H1 (cell line): ENCODE measurements at regions not wholly inside any gene's neighbourhood (a gene's known extent, or its start where the extent isn't known, plus 50 kb on each side); places are given as distances from the start of the nearest gene placed in this dataset.

Experiments used
- CTCF ChIA-PET: fragments of 300-600 bp; sonication (Branson Sonifier 250); formaldehyde crosslinking; loops from one replicate; lab custom pipeline; 2021; ENCODE audit not compliant: partially characterized antibody; lab: Charles Lee
- POLR2A ChIA-PET: fragments of 300-600 bp; sonication (Branson Sonifier 250); formaldehyde crosslinking; loops from one replicate; lab custom pipeline; 2021; ENCODE audit warnings: inconsistent platforms; ENCODE audit not compliant: partially characterized antibody; lab: Charles Lee
- DNase-seq, 2 experiments: peaks; one replicate each; pipeline versions ENCODE4 v3.0.0 to v3.0.0-alpha.2; 2010 to 2022; ENCODE audit warnings: low spot score in 2 of 2, low read depth in 1 of 2, mixed read lengths in 1 of 2
- FAIRE-seq: peaks from 2 replicates; lab custom pipeline; 2011; peaks lifted over from hg19 to GRCh38; lab: Jason Lieb, UNC
- H2AFZ ChIP-seq: 2 replicates; pipeline ENCODE4 v1.8.1; 2012; ENCODE audit warnings: low read length, inconsistent platforms
- H2AK5ac ChIP-seq: 2 replicates; pipeline ENCODE4 v1.6.1; 2013; ENCODE audit warnings: low read depth, low read length
- H2BK120ac ChIP-seq: replicated peaks from 2 replicates; pipeline ENCODE3; 2013; ENCODE audit warnings: low read depth, low read length, inconsistent platforms
- H2BK12ac ChIP-seq: 2 replicates; pipeline ENCODE4 v1.6.1; 2013; ENCODE audit warnings: low read depth, low read length
- H2BK15ac ChIP-seq: 2 replicates; pipeline ENCODE4 v1.6.1; 2013; ENCODE audit warnings: low read length
- H2BK20ac ChIP-seq: 2 replicates; pipeline ENCODE4 v1.6.1; 2013; ENCODE audit warnings: low read length
- H2BK5ac ChIP-seq: 2 replicates; pipeline ENCODE4 v1.6.1; 2013; ENCODE audit warnings: low read depth, low read length
- H3K14ac ChIP-seq: 2 replicates; pipeline ENCODE4 v1.6.1; 2013; ENCODE audit warnings: inconsistent platforms; ENCODE audit not compliant: insufficient read length
- H3K18ac ChIP-seq: 2 replicates; pipeline ENCODE4 v1.6.1; 2013; ENCODE audit warnings: low read length; ENCODE audit errors: extremely low read depth
- H3K23ac ChIP-seq: 2 replicates; pipeline ENCODE4 v1.6.1; 2013; ENCODE audit warnings: inconsistent platforms; ENCODE audit not compliant: insufficient read length
- H3K23me2 ChIP-seq: 2 replicates; pipeline ENCODE4 v1.6.1; 2013; ENCODE audit warnings: low read depth, low read length
- H3K27ac ChIP-seq: 2 replicates; pipeline ENCODE4 v1.6.1; 2011; ENCODE audit warnings: low read depth, low read length, inconsistent platforms
- H3K27me3 ChIP-seq, 4 experiments: replicated peaks in 1 of 4; 1 replicate in 1 of 4; 2 replicates in 3 of 4; pipeline versions ENCODE4 v1.6.1 to v1.8.1; 2011 to 2013; ENCODE audit warnings: low read length in 3 of 4, mild to moderate bottlenecking in 3 of 4, inconsistent platforms in 2 of 4, mixed read lengths in 2 of 4, moderate library complexity in 1 of 4; ENCODE audit not compliant: control insufficient read depth in 3 of 4, insufficient read depth in 3 of 4; ENCODE audit errors: extremely low read depth in 1 of 4
- H3K36me3 ChIP-seq, 4 experiments: 2 replicates each; pipeline versions ENCODE4 v1.6.1 to v1.8.1; 2011 to 2013; ENCODE audit warnings: mild to moderate bottlenecking in 4 of 4, low read length in 3 of 4, moderate library complexity in 2 of 4, control low read depth in 1 of 4, inconsistent platforms in 1 of 4; ENCODE audit not compliant: insufficient read depth in 4 of 4, control insufficient read depth in 2 of 4
- H3K4ac ChIP-seq: replicated peaks from 2 replicates; pipeline ENCODE3; 2013; ENCODE audit warnings: low read length, low read depth, mixed read lengths, inconsistent platforms; ENCODE audit not compliant: insufficient read length
- H3K4me1 ChIP-seq, 4 experiments: replicated peaks in 1 of 4; 1 replicate in 1 of 4; 2 replicates in 3 of 4; pipeline versions ENCODE4 v1.6.1 to v1.8.1; 2011 to 2013; ENCODE audit warnings: low read length in 3 of 4, inconsistent platforms in 2 of 4, mixed read lengths in 1 of 4; ENCODE audit not compliant: insufficient read depth in 4 of 4, control insufficient read depth in 3 of 4
- H3K4me2 ChIP-seq, 2 experiments: 2 replicates each; pipeline versions ENCODE4 v1.6.1 to v1.8.1; 2011 to 2013; ENCODE audit warnings: low read depth in 2 of 2, low read length in 2 of 2, control low read depth in 1 of 2, inconsistent platforms in 1 of 2, mild to moderate bottlenecking in 1 of 2; ENCODE audit not compliant: insufficient read depth in 1 of 2
- H3K4me3 ChIP-seq, 4 experiments: fragments of 200-600, 300-600 bp in 1 of 4; sonication (generic), shearing (Covaris generic), sonication (Bioruptor Twin) in 1 of 4; 2 replicates each; pipeline versions ENCODE4 v1.5.1 to v1.8.1; 2011 to 2016; ENCODE audit warnings: low read length in 4 of 4, low read depth in 3 of 4, control low read depth in 2 of 4, inconsistent platforms in 2 of 4, mild to moderate bottlenecking in 2 of 4, mixed read lengths in 1 of 4, moderate library complexity in 1 of 4; ENCODE audit not compliant: insufficient read depth in 2 of 4; ENCODE audit errors: extremely low read depth in 1 of 4
- H3K56ac ChIP-seq: replicated peaks from 2 replicates; pipeline ENCODE3; 2013; ENCODE audit warnings: low read depth, mild to moderate bottlenecking, mixed read lengths, low read length, inconsistent platforms; ENCODE audit not compliant: insufficient read length
- H3K79me1 ChIP-seq: 2 replicates; pipeline ENCODE4 v1.6.1; 2013; ENCODE audit warnings: low read depth, low read length, control low read depth
- H3K79me2 ChIP-seq, 2 experiments: 2 replicates each; pipeline versions ENCODE4 v1.6.1 to v1.8.1; 2012 to 2013; ENCODE audit warnings: low read length in 2 of 2, mild to moderate bottlenecking in 2 of 2, inconsistent platforms in 1 of 2; ENCODE audit not compliant: insufficient read depth in 2 of 2, control insufficient read depth in 1 of 2
- H3K9ac ChIP-seq, 4 experiments: replicated peaks in 1 of 4; 1 replicate in 1 of 4; 2 replicates in 3 of 4; pipeline versions ENCODE4 v1.6.1 to v1.8.1; 2011 to 2013; ENCODE audit warnings: low read depth in 3 of 4, low read length in 3 of 4, control low read depth in 2 of 4, mild to moderate bottlenecking in 2 of 4, moderate library complexity in 2 of 4, inconsistent platforms in 1 of 4; ENCODE audit errors: extremely low read depth in 1 of 4
- H3K9me3 ChIP-seq, 2 experiments: 2 replicates each; pipeline versions ENCODE4 v1.6.1 to v1.8.1; 2012 to 2013; ENCODE audit warnings: mild to moderate bottlenecking in 2 of 2, moderate library complexity in 2 of 2, control low read depth in 1 of 2, inconsistent platforms in 1 of 2, low read depth in 1 of 2, low read length in 1 of 2, mixed read lengths in 1 of 2; ENCODE audit not compliant: insufficient read depth in 2 of 2
- H4K20me1 ChIP-seq, 2 experiments: replicated peaks in 1 of 2; 2 replicates each; pipeline versions ENCODE3 to v1.8.1; 2011 to 2013; ENCODE audit warnings: inconsistent platforms in 2 of 2, low read length in 2 of 2, mild to moderate bottlenecking in 1 of 2; ENCODE audit not compliant: insufficient read depth in 2 of 2, control insufficient read depth in 1 of 2
- H4K5ac ChIP-seq: 2 replicates; pipeline ENCODE4 v1.6.1; 2013; ENCODE audit warnings: low read length, low read depth, mixed read lengths, inconsistent platforms; ENCODE audit not compliant: insufficient read length
- H4K8ac ChIP-seq: 2 replicates; pipeline ENCODE4 v1.8.0; 2013; ENCODE audit warnings: mild to moderate bottlenecking, moderate library complexity, low read length, inconsistent platforms; ENCODE audit not compliant: insufficient read depth; ENCODE audit errors: extremely low read depth
- H4K91ac ChIP-seq: replicated peaks from 2 replicates; pipeline ENCODE3; 2013; ENCODE audit warnings: low read length, mixed read lengths, inconsistent platforms; ENCODE audit not compliant: insufficient read length
- ATF2 ChIP-seq: IDR thresholded peaks from 2 replicates; pipeline ENCODE4 v1.6.1; 2012; ENCODE audit warnings: low read length, inconsistent platforms
- BCL11A ChIP-seq, 2 experiments: IDR thresholded peaks; one replicate each; pipeline ENCODE4 v1.6.1; 2011; ENCODE audit warnings: low read depth in 2 of 2, low read length in 2 of 2, mild to moderate bottlenecking in 2 of 2
- CEBPB ChIP-seq: IDR thresholded peaks from 2 replicates; pipeline ENCODE4 v1.6.1; 2012; ENCODE audit warnings: low read depth, low read length
- FOSL1 ChIP-seq: IDR thresholded peaks from 2 replicates; pipeline ENCODE4 v1.6.1; 2011; ENCODE audit warnings: mild to moderate bottlenecking, low read depth, low read length, moderate library complexity; ENCODE audit not compliant: insufficient read depth
- HDAC6 ChIP-seq: IDR thresholded peaks from one replicate; pipeline ENCODE4 v1.7.1; 2012; ENCODE audit warnings: low read depth, mild to moderate bottlenecking, inconsistent platforms, low read length, moderate library complexity
- KDM1A ChIP-seq: fragments of 200-600, 300-600 bp; sonication (generic); IDR thresholded peaks from 2 replicates; pipeline ENCODE4 v1.7.1; 2016; ENCODE audit warnings: mild to moderate bottlenecking, low read length, borderline replicate concordance
- RFX5 ChIP-seq: IDR thresholded peaks from 2 replicates; pipeline ENCODE4 v1.6.1; 2011; ENCODE audit warnings: low read depth, low read length, improper control_type of control experiment, borderline replicate concordance
- RNF2 ChIP-seq: fragments of 200-900, 300-1000 bp; sonication (generic); IDR thresholded peaks from 2 replicates; pipeline ENCODE4 v1.7.1; 2016; ENCODE audit warnings: borderline replicate concordance, low read depth, mild to moderate bottlenecking, antibody characterized with exemption, low read length; ENCODE audit not compliant: poor library complexity, severe bottlenecking; ENCODE audit errors: missing control alignments
- WGBS, 2 experiments: shearing (Covaris generic) in 1 of 2; methylation state at CpG; one replicate each; pipeline versions ENCODE4 v1.1.6 to v1.1.7; 2013 to 2015; ENCODE audit warnings: low lambda C conversion rate in 2 of 2, mixed read lengths in 2 of 2, inconsistent platforms in 1 of 2, low coverage in 1 of 2, missing lambda C conversion rate in 1 of 2; ENCODE audit not compliant: insufficient replicate concordance in 2 of 2, insufficient coverage in 1 of 2, insufficient read length in 1 of 2; ENCODE audit errors: extremely low coverage in 1 of 2, missing lambda C conversion rate in 1 of 2; 5-methylcytosine and 5-hydroxymethylcytosine counted together
- TF ChIP-seq, protein P1 (sequence below): IDR thresholded peaks from 2 replicates; pipeline ENCODE4 v1.6.1; 2012; ENCODE audit warnings: inconsistent platforms
- TF ChIP-seq, protein P2 (sequence below): IDR thresholded peaks from 2 replicates; pipeline ENCODE4 v1.6.1; 2012; ENCODE audit warnings: inconsistent platforms

GRCh38 chr10:57015595-57016318, 654.7 kb upstream of the ZWINT start:
- Histone ChIP-seq H3K4ac (no peak overlapping the region), H3K9ac (no peak overlapping the region), H3K23me2 (no peaks in the 10 kb centered on the region), H3K9me3 (peaks cover 0 to 4% of the 10 kb centered on the region in 2 experiments; a peak in 1 of 4 replicates), H2BK5ac (no peak overlapping the region), H4K20me1 (no peaks in the 10 kb centered on the region), H4K8ac (no peak overlapping the region; the same call in 1 of the 2 replicates), H2BK15ac (no peak overlapping the region), H3K56ac (no peak overlapping the region), H3K4me3 (no peak overlapping the region), H2BK20ac (no peak overlapping the region), H3K79me2 (no peaks in the 10 kb centered on the region), H3K27me3 (no peaks in the 10 kb centered on the region), H3K23ac (no peak overlapping the region), H2AFZ (no peak overlapping the region), H4K91ac (no peak overlapping the region), H4K5ac (no peak overlapping the region), H3K27ac (no peak overlapping the region), H3K4me2 (no peak overlapping the region), H3K4me1 (peaks cover 0 to 4% (median 0%) of the 10 kb centered on the region in 4 experiments; a peak in 1 of 7 replicates), H3K36me3 (peaks cover 0 to 4% (median 0%) of the 10 kb centered on the region in 4 experiments; a peak in 1 of 8 replicates), H2AK5ac (no peak overlapping the region), H2BK120ac (no peak overlapping the region), H3K18ac (no peak overlapping the region), H3K14ac (no peak overlapping the region), H3K79me1 (no peaks in the 10 kb centered on the region), H2BK12ac (no peak overlapping the region)
- no peak for FAIRE-seq
- DNase-seq = no peak
- ChIA-PET POLR2A (no interaction called here), CTCF (no interaction called here)
- 89% methylated on average over 13 of the region's 13 CpGs; no CpG with 5 or more reads in 1 of the 2 experiments for WGBS, 2 experiments
- no peak for TF ChIP-seq RNF2
- TF ChIP-seq RFX5 = no peak
- no peak for TF ChIP-seq BCL11A (IDR thresholded peaks at IDR 0.05; ENCODE audit: low read depth in 2 of 2, low read length in 2 of 2)
- no peak for TF ChIP-seq HDAC6
- TF ChIP-seq, protein P1, sequence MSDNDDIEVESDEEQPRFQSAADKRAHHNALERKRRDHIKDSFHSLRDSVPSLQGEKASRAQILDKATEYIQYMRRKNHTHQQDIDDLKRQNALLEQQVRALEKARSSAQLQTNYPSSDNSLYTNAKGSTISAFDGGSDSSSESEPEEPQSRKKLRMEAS = no peak
- TF ChIP-seq FOSL1 = no peak
- TF ChIP-seq CEBPB = no peak
- TF ChIP-seq ATF2 = no peak
- TF ChIP-seq, protein P2, sequence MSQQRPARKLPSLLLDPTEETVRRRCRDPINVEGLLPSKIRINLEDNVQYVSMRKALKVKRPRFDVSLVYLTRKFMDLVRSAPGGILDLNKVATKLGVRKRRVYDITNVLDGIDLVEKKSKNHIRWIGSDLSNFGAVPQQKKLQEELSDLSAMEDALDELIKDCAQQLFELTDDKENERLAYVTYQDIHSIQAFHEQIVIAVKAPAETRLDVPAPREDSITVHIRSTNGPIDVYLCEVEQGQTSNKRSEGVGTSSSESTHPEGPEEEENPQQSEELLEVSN = no peak
- no peak for TF ChIP-seq KDM1A
